NCI-H82 treated with DMSO at 0.1 percent for 48 hours (cell line): ENCODE measurements at regions not wholly inside any gene's neighbourhood (a gene's known extent, or its start where the extent isn't known, plus 50 kb on each side); places are given as distances from the start of the nearest gene placed in this dataset.
"Not testable (repeated sequence)": the region's sequence is repeated elsewhere in the genome, so short reads cannot be mapped to it uniquely, and the experiment has no call there.

ENCODE experiments used
- DNase-seq: peaks from one replicate; lab custom pipeline; 2025; ENCODE audit not compliant: unreplicated experiment; lab: John Stamatoyannopoulos, UW

GRCh38 chr10:37476285-37476684, 350.9 kb downstream of the ANKRD30A start:
- DNase-seq = peak; percentile 23

GRCh38 chr10:37474645-37475044, 349.2 kb downstream of the ANKRD30A start:
- DNase-seq = no peak

GRCh38 chr10:37473906-37474305, 348.5 kb downstream of the ANKRD30A start:
- DNase-seq = no peak

- DNase-seq = no peak
These were observed 341.8 kb downstream of the ANKRD30A start for GRCh38 chr10:37467246-37467645.

- no peak for DNase-seq
These were observed 331.1 kb downstream of the ANKRD30A start for GRCh38 chr10:37456456-37456855.

GRCh38 chr10:37448161-37448560, 322.8 kb downstream of the ANKRD30A start:
- DNase-seq = no peak

GRCh38 chr10:37442882-37443281, 317.5 kb downstream of the ANKRD30A start:
- DNase-seq = no peak

GRCh38 chr10:37441224-37441623, 315.8 kb downstream of the ANKRD30A start:
- not testable (repeated sequence) for DNase-seq

GRCh38 chr10:37439826-37440225, 314.4 kb downstream of the ANKRD30A start:
- DNase-seq = no peak

- DNase-seq = no peak
These were observed 311.0 kb downstream of the ANKRD30A start for GRCh38 chr10:37436357-37436756.

GRCh38 chr10:37434091-37434490, 308.7 kb downstream of the ANKRD30A start:
- DNase-seq = peak; percentile 19
